H1 (cell line): ENCODE measurements at regions not wholly inside any gene's neighbourhood (a gene's known extent, or its start where the extent isn't known, plus 50 kb on each side); places are given as distances from the start of the nearest gene placed in this dataset.

Experiments
- MAFK ChIP-seq: IDR thresholded peaks from 2 replicates; pipeline ENCODE4 v1.6.1; 2012; ENCODE audit warnings: low read depth, mild to moderate bottlenecking, improper control_type of control experiment, low read length
- SP2 ChIP-seq: IDR thresholded peaks from 2 replicates; pipeline ENCODE4 v1.6.1; 2012; ENCODE audit warnings: mild to moderate bottlenecking, low read length, inconsistent platforms
- TF ChIP-seq, protein P1 (sequence below): IDR thresholded peaks from 2 replicates; pipeline ENCODE4 v1.6.1; 2012; ENCODE audit warnings: low read length, inconsistent platforms

GRCh38 chr3:182473191-182473710 is 320.1 kb upstream of the ATP11B start (continued):
- TF ChIP-seq MAFK (no peak), SP2 (no peak)
- TF ChIP-seq, protein P1, sequence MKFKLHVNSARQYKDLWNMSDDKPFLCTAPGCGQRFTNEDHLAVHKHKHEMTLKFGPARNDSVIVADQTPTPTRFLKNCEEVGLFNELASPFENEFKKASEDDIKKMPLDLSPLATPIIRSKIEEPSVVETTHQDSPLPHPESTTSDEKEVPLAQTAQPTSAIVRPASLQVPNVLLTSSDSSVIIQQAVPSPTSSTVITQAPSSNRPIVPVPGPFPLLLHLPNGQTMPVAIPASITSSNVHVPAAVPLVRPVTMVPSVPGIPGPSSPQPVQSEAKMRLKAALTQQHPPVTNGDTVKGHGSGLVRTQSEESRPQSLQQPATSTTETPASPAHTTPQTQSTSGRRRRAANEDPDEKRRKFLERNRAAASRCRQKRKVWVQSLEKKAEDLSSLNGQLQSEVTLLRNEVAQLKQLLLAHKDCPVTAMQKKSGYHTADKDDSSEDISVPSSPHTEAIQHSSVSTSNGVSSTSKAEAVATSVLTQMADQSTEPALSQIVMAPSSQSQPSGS = no peak
